ENCODE measurements at regions not wholly inside any gene's neighbourhood (a gene's known extent, or its start where the extent isn't known, plus 50 kb on each side); places are given as distances from the start of the nearest gene placed in this dataset.

DNA sequence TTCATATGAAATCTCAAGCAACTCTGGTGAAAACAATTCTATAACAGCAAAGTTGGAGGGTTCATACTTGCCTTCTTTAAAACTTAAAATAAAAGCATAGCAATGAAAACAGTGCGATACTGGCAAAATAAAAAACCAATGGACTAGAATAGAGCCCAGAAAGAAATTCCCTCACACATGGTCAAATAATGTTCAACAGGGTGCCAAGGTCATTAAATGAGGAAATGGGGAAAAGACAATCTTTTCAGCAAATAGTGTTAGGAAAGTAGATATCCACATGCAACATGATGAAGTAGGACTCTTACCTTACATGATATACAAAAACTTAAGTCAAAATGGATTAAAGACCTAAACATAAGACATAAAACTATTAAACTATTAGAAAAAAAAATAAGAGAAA, 970.2 kb upstream of the AGA start:
- no peak for DNase-seq (ENCODE audit: low spot score)

DNA sequence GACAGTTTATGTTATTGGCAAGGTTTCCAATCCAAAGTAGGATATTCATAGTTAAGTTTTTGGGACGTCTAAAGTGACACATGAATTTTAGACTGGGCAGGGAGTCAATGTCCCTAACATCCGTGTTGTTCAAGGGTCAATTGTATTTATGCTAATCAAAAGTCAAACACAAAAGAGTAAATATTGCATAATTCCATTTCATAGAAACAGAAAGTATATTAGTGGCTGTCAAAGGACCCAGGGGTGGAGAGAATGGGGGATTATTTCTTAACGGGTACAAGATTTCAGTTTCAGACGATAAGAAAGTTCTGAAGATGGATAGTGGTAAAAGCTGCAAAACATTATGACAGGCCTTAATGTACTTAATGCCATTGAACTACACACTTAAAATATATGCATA, 971.8 kb upstream of the AGA start:
- DNase-seq (ENCODE audit: low spot score), result no peak

DNA sequence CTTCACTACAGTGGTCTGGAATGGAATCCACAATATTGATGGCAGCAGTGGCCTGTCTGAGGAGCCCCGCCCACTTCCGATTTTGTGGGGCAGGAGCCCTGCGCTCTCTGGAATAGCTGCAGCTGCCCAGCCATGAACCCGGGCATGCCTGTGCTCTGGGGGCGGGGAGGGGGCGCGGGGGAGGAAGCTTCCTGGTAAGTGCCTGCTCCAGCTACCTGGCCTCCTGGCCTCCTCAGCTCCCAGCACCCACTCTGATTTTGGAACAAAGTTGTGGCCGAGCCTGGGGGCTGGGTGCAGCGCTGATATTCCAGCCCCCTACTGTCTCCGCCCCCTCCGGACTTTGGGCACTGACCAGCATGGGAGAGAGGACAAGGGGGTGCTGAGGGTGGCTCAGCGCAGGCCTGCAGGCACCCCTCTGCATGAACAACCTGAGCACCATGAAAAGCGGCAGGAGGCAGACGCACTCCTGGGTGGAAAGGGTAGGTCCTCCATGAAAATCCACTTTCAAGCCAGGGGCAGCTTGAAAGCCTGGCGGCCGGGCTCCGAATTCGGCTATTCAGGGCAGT, 972.7 kb upstream of the AGA start:
- DNase-seq (ENCODE audit: low spot score), result no peak

DNA sequence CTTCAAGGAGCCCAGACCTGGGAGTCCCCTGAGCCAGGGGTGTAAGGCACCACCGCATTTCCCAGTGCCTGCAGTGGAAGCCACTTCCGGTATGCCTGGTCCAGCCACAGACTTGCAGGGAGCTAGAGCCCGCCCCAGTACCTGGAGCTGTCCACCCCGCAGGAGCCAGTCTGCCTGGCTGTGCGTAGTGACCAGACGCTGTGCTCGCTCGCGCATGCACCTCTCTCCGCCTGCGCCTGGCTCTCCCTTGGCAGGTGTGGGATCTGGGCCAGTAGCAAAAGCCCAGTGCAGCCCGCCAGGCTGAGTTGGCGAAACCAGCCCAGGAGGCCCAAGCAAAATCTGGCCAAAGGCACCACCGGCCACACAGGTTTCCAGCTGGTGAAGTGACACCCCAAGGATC, 973.7 kb upstream of the AGA start:
- peak; percentile 13 for DNase-seq (ENCODE audit: low spot score)

DNA sequence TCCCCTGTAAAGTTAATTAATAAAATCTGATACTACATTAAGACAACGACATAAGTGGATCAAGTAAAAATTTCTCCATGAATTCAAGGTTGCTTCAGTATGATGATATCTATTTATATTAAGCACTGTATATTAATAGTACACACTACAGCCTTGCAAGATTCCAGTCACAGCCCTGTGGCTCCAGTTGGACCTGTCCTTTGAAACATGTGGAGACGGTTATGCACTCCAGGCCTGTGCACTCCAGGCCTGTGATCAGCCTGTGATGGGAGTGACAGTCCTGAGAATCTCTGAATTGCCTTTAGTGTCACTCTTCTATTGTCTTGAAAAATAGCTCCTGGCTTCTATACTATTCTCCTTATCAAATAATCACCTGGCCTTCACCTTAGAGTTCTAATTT, 981.1 kb upstream of the AGA start:
- DNase-seq (ENCODE audit: low spot score), result no peak

DNA sequence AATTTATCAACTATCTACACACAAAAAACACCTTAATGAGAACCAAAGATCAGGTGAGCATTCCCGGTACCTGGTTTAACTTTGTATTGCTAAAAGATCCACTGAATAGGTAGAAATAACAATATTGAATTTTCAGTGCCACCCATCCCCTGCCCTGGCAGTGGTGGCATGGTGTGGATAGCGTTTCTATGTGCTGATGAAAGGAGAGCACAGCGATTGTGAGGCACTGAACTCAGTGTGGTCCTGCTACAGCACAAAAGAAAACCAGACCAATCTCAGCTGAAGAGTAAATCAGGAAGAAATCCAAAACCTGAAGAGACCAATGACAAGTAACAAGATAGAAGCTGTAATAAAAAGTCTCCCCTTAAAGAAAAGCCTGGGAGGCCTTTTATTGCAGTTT, 984.6 kb upstream of the AGA start:
- DNase-seq (ENCODE audit: low spot score), result no peak

DNA sequence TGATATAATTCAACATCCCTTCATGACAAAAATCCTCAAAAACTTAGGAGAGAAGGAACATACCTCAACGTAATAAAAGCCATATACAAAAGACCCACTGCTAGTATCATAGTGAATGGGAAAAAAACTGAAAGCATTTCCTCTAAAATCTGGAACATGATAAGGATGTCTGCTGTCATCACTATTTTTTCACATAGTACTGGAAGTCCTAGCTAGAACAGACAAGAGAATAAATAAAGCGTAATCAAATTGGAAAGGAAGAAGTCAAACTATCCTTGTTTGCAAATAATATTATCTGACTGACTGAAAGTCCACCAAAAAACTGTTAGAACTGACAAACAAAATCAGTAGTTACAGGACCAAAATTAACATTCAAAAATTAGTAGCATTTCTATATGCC, 985.4 kb upstream of the AGA start:
- no peak for DNase-seq (ENCODE audit: low spot score)

DNA sequence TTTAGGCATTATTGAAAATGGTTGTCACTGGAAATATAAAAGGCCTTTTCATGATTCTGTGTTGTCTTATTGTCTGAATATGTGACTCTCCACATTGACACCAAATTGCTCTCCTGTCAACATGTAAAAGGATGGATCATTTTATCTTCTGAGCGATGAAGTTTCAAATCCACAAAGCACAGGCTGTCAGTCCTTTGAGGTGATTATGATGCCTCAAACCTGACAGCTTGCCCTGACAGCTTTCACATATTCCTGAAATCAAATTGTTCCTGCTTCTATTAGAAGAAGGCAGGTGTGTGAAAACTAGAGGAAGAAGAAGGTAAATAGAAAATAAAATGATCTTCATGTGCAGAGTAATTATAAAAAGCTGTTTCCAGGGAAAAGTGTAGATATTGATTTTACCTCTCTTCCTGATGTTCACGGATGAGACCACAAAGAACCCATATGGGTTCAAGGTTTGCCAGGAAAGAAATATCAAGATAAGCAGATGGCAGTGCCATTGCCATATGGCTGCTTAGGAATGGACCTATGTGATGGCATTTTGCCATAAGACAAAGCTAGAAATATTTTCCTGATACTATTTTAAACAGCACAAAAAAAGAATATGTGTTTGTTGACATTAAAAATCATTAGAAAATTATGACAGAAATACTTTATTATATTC, 1006.3 kb upstream of the AGA start:
- DNase-seq (ENCODE audit: low spot score), result peak; percentile 75

DNA sequence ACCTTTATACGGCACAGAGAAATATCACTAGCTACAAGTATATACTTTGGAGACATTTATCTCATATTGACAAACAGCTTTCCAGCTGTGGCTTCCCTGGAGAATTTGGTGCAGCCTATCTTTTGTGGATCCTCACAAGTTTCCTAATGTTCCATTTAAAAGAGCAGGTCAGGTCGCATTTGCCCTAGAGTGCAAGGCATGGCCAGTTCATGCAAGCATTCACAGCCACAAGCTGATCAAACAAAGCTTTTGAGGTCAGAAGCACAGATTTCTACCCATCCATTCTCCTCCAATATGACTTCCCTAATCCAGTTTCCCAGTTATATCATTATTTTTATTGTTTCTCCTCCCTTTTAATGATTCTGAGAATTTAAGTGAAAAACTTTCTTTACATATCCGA, 1008.4 kb upstream of the AGA start:
- no peak for DNase-seq (ENCODE audit: low spot score)

DNA sequence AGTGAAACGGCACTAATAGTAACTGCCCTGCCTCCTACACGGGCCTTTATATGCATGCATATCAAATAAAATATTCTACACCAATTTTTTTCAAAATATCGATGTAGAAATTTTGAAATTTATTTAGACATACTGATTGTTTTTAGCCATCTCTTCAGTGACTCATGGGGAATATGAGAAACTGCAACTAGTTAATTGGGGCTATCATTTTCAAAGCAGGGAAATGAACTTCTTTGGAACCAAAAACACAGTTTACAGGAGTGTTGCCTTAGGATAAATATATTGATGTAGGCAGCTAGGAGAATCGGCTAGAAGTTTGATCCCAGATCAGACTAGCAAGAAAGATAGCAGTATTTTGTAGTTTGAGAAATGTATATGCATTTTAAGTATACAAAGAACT, 1010.8 kb upstream of the AGA start:
- DNase-seq (ENCODE audit: low spot score), result no peak

DNA sequence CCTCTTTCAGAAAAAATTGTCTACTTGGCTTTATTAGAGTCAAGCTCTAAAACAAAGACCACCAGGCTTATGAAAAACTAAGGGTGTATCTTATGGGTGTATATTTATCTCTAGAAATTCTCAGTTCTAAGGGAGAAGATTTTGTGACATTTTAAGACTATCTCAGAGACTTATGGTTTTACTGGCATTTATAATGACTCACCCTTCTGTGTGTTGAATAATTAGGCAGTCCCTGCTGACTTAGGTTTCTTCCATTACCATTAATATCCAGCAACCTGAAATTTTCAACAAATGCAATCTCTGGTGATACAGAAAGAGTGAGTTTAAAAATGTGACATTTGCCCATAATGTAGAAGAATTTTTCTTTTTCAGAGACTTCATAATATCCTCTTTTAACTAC, 1015.0 kb upstream of the AGA start:
- DNase-seq (ENCODE audit: low spot score), result no peak

DNA sequence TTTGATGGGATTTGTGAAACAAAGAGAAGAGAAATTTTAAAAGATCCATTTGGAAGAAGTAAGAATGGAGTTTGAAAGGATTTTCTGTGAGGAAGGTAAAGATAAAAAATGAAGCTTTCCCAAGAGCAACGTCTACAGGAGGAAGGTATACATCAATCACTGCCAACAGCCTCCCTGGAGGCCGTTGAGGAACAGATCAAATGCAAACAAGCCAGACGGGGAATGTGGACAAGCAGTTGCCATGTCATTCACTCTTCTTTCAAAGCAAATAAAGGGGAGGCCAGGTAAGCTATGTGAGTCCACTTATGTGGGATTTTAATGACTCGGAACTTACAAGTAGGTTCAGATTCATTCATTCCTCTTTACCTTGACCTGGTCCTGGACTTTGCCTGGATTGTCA, 1020.5 kb upstream of the AGA start:
- no peak for DNase-seq (ENCODE audit: low spot score)

DNA sequence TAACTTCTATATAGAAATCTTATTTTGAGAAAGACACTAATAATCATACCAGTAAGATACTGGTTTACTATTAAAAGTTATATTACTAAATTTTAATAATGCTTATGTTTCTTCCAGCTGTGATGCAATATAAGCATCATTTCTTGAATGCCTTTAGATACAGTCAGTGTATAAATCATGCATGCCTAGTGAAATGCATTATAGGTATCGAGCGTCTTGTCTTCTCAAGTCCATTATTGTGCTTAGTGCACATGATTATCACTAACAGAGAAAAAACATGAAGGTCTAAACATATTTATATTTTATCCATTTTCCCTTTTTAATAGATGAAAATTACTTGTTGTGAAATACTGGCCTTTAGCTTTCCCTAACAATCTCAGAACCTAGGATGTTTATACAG, 1021.5 kb upstream of the AGA start:
- no peak for DNase-seq (ENCODE audit: low spot score)

DNA sequence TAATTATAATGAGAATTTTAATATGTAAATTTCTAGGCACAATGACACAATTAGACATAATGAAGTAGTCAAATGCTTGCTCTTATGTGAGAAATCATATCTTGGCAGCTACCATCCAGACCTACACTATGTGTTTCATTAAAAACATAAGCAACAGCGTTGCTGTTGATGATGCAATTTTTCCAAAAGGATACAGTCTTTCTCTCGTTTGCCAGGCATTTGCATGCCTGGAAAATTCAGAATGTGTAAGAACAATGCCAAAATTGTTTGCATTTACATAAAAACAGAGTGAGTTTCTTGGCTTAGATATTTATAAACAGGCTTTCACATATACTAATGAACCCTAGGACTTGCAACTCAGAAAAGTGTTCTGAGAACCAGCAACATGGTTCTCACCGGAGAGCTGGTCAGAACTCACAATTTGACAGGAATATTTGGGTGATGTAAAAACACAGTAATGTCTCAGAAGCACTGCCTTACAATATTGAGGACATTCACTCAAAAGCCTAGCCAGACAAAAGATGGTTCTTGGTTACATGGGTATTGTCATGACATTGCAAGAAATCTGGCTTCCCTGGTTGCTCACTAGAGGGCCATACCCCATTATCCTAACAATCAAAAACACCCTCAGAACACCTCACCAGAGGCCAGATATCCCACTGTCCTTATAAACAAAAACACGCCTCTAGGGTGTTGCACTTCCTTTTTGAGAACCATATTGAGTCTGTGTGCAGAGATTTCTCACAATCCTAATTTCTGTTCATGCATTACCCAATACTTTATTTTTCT, 1029.0 kb upstream of the AGA start:
- DNase-seq (ENCODE audit: low spot score), result no peak

DNA sequence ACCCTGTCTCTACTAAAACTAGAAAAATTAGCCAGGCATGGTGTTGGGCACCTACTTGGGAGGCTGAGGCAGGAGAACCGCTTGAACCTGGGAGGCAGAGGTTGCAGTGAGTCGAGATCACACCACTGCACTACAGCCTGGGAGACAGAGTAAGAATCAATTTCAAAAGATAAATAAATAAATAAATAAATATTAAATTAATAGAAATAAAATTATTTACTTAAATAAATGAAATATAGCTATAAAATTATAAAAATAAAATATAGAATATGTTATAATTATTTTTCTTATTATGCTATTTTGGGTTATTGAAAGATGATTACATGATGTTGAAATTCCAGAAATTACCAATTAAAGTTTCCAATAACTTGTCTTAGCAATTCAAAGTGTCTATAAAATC, 1029.8 kb upstream of the AGA start:
- no peak for DNase-seq (ENCODE audit: low spot score)

DNA sequence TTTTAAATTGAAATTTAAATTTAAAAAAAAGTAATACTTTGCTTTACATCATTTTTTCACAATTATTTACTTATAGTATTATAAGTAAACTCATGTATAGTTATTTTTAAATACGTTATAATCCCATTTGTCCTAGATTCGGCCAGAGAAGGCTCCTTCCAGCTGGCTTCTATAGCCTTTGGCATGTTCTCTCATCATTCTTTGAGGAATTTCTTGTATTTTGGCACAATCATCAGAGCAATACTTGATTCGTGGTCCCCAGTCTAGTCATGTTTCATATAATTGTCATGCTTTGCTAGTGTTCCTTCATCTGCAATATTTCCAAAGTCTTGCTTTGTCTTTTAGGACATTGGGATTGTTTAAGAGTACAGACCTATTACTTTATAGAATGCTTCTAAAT, 1037.9 kb upstream of the AGA start:
- DNase-seq (ENCODE audit: low spot score), result peak; percentile 9

DNA sequence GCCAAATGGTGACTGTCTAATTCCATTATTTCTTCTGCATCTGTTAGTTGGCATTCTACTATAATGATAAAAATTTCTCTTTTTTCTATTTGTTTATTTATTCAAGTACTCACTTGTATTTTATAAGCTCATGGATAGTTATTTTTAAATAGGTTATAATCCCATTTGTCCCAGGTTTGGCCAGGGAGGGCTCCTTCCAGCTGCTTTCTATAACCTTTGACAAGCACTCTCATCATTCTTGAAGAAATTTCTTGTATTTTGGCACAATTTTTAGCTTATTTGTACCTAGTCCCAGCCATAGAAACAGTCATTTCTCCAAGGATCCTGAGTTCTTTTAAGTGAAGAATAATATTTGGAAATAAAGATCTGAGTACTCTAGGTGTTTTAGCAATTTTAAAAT, 1038.6 kb upstream of the AGA start:
- no peak for DNase-seq (ENCODE audit: low spot score)

DNA sequence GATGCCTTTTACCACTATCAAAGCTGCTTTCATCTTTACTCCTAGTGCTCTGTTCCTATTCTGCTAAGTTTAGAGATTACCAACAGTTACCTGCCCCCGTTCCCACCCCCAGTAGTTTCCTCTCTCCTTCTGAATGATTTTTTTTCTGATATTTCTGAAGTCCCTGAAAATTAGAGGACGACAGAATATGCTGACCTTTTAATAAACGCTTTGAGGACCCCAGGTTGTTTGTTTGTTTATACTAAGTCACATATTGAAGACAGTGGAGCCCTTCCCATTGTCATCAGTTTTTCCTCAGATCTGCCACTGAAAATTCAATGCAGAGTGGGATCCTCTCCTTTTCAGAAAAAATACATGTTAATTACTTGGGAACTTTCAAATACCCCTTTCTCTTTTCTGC, 1039.3 kb upstream of the AGA start:
- DNase-seq (ENCODE audit: low spot score), result no peak

DNA sequence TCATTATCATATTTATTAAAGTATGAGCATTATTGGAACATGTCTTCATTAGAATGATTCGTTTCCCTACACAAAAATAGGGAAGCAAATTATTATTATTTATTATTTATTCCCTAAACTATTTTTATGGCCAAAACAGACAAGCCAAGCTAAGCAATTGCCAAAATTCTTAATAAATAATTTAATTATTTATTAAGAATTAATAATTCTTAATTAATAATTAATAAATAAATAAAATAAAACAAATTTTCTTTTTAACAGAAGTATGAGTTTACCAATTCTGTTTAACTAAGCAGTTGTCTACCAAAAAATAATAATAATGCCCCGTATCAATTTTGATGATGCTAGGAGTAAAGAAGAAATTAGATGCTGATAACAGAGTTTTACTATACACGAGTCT, 1080.8 kb upstream of the AGA start:
- DNase-seq (ENCODE audit: low spot score), result no peak

DNA sequence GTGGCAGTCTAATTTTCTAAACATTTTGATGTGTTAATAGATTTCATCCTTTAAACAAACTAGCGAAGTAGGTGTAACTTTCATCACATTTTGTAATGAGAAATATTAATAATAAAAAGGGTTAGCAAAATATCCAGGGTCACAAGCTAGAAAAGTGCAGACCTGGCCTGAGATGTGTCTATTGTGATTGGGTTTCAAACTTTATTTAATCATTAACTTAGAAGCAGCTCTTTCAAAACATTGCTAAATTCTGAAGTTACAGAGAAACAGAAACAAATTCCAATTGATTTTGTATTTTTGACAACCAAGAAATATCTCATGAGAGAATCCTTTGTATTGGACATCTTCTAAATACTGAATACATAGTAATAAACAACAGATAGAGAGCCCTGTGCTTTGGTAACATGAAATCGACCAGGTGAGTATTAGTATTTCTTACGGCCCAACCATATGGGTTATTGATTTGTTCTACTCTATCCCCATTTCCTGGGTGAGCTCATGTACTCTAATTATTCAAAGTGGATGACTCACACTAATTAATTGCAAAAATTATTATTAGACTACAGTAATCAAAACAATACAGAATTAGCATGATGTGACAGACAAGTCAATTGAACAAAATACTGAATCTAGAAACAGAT, 1093.8 kb upstream of the AGA start:
- DNase-seq (ENCODE audit: low spot score), result no peak

DNA sequence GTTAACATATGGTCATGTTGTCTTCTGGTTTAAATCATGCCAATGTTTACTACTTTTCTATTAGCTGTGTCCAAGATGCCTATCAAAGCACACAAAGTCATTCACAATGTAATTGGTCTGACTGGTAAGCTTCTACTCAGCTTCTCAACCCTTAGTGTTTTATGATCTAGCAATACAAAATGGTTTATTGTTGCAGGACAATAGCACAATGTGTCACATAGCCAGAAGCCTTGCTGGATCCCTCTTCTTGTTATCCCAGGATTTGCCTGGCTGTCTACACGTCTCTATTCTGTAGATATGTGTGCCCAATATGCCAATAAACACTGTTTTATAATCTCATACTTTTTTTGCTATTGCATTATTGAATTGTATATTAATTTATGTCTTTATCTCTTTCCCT, 1111.0 kb upstream of the AGA start:
- DNase-seq (ENCODE audit: low spot score), result peak; percentile 14

DNA sequence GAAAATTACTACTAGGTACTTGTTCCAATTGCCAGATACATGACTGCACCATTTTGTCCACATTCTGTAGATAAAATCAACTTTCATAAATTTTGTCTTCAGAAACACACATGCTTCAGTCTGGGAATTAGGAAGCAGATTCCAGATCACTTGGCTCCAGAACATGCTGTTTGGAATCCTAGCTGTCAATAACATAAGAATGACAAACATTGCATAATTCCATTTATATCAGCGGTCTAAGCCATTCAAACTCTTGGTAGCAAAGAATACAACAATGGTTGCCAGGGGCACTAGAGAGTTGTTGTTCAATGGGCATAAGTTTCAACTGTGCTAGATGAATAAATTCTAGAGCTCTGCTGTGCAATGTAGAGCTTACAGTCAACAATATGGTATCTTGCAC, 1112.1 kb upstream of the AGA start:
- no peak for DNase-seq (ENCODE audit: low spot score)

DNA sequence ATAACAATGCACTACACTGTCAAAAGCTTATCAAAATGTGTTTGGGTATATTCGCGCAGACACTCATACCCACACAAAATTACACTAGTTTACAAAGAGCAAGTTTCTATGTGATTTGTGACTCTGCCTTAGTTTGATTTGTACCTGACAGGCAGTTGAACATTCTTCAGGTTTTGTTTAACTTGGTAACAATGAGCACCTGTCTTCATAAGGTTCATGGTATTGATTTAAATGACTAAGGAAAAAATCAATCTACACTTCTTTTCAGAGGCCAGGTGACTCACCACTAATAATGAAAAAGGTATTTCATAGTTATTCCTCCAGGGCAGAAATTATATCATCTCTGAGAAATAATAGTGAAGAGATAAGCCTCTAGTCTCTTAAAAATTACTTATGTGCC, 1114.6 kb upstream of the AGA start:
- no peak for DNase-seq (ENCODE audit: low spot score)
